IPS DF 6.9 (cell line): ENCODE measurements at regions not wholly inside any gene's neighbourhood (a gene's known extent, or its start where the extent isn't known, plus 50 kb on each side); places are given as distances from the start of the nearest gene placed in this dataset.
"Not testable (repeated sequence)": the region's sequence is repeated elsewhere in the genome, so short reads cannot be mapped to it uniquely, and the experiment has no call there.

ENCODE experiments used
- DNase-seq: peaks from one replicate; pipeline ENCODE4 v3.0.0-alpha.2; 2013; ENCODE audit warnings: low read depth, low spot score
- H3K27ac ChIP-seq: one replicate; pipeline ENCODE4 v1.5.1; 2013; ENCODE audit warnings: low read length, control low read depth
- H3K27me3 ChIP-seq: 2 replicates; pipeline ENCODE4 v1.6.1; 2013; ENCODE audit warnings: mild to moderate bottlenecking, low read length; ENCODE audit not compliant: control insufficient read depth, insufficient read depth
- H3K36me3 ChIP-seq: 2 replicates; pipeline ENCODE4 v1.6.1; 2013; ENCODE audit warnings: low read length; ENCODE audit not compliant: control insufficient read depth, insufficient read depth
- H3K4me1 ChIP-seq: 2 replicates; pipeline ENCODE4 v1.6.1; 2013; ENCODE audit warnings: low read length; ENCODE audit not compliant: control insufficient read depth, insufficient read depth
- H3K4me3 ChIP-seq: 2 replicates; pipeline ENCODE4 v1.5.1; 2013; ENCODE audit warnings: mild to moderate bottlenecking, low read length
- H3K9me3 ChIP-seq: 2 replicates; pipeline ENCODE4 v1.6.1; 2013; ENCODE audit warnings: low read length, inconsistent platforms; ENCODE audit not compliant: control insufficient read depth, insufficient read depth
- WGBS: extraction: QIAGEN DNeasy Blood & Tissue Kit; methylation state at CpG from one replicate; pipeline ENCODE4 v1.1.7; 2013; ENCODE audit warnings: mixed read lengths, missing lambda C conversion rate; ENCODE audit not compliant: insufficient read length, insufficient coverage; 5-methylcytosine and 5-hydroxymethylcytosine counted together

DNA sequence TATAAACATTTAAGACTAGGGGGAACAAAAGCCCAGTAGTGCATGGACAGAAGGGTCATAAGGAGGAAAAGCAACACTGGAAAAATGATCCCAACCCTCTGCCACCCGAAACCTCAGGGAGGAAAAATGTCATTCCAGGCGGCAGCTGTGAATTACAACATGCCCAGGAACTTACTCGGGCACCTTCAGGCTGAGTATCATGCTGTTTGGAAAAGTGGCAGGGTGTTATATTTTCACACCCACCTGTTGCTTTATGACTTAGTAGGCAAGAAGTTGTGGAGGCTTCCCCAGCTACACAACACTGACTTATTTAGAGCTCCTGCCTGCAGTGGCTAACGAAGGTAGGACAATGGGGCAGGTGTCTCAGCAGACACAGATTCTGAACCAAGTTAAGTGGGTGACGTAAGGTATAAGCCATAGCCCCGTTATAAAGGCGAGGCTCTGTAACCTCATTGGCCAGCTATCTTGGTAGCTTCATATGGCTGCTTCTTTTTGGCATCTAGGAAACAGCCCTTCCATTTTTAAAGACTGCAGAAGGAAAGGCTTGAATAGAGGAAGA lies 96.1 kb upstream of the IFNG-AS1 start:
- H3K27me3 ChIP-seq: no peaks in the 10 kb centered on the region
- no peak overlapping the region for H3K4me3 ChIP-seq
- WGBS: no CpG with 5 or more reads among the region's 7 CpGs
- H3K9me3 ChIP-seq: no peaks in the 10 kb centered on the region
- H3K36me3 ChIP-seq: no peaks in the 10 kb centered on the region
- DNase-seq: no peak
- H3K27ac ChIP-seq: no peak overlapping the region
- no peaks in the 10 kb centered on the region for H3K4me1 ChIP-seq

- not testable (repeated sequence) for H3K4me1 ChIP-seq, DNase-seq, H3K27me3 ChIP-seq, H3K27ac ChIP-seq, H3K4me3 ChIP-seq, H3K36me3 ChIP-seq, H3K9me3 ChIP-seq
- WGBS: no CpG with 5 or more reads among the region's 13 CpGs
These were observed 88.8 kb upstream of the IFNG-AS1 start for GRCh38 chr12:67900418-67900817.

GRCh38 chr12:67909091-67909531 lies 80.1 kb upstream of the IFNG-AS1 start:
- Histone ChIP-seq H3K36me3 (no peaks in the 10 kb centered on the region), H3K4me3 (no peak overlapping the region), H3K27ac (no peak overlapping the region), H3K9me3 (no peaks in the 10 kb centered on the region), H3K27me3 (no peaks in the 10 kb centered on the region), H3K4me1 (no peaks in the 10 kb centered on the region)
- no peak for DNase-seq
- WGBS: no CpG with 5 or more reads among the region's 4 CpGs

DNA sequence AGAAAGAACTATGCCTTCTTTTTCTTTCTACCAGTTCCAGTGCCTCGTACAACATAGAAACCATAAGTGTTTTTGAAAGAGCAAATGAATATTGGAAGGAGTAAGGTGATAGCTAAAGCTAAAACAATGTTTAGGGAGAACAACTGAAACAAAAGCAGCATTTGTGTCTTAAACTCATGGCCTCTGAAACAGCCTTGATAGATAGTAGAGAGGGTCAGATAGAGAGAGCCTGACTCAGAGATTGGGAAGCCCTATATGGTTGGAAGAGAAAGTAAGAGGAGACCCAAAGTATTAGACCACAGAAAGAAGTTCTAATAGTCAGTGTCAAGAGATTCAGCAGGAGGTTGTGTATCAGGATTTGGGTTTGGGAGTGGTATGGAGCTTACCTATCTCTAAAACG lies 79.6 kb upstream of the IFNG-AS1 start:
- DNase-seq: no peak
- Histone ChIP-seq H3K4me1 (no peaks in the 10 kb centered on the region), H3K36me3 (no peaks in the 10 kb centered on the region), H3K9me3 (no peaks in the 10 kb centered on the region), H3K4me3 (no peak overlapping the region), H3K27me3 (no peaks in the 10 kb centered on the region), H3K27ac (no peak overlapping the region)
- no CpG with 5 or more reads among the region's 2 CpGs for WGBS

DNA sequence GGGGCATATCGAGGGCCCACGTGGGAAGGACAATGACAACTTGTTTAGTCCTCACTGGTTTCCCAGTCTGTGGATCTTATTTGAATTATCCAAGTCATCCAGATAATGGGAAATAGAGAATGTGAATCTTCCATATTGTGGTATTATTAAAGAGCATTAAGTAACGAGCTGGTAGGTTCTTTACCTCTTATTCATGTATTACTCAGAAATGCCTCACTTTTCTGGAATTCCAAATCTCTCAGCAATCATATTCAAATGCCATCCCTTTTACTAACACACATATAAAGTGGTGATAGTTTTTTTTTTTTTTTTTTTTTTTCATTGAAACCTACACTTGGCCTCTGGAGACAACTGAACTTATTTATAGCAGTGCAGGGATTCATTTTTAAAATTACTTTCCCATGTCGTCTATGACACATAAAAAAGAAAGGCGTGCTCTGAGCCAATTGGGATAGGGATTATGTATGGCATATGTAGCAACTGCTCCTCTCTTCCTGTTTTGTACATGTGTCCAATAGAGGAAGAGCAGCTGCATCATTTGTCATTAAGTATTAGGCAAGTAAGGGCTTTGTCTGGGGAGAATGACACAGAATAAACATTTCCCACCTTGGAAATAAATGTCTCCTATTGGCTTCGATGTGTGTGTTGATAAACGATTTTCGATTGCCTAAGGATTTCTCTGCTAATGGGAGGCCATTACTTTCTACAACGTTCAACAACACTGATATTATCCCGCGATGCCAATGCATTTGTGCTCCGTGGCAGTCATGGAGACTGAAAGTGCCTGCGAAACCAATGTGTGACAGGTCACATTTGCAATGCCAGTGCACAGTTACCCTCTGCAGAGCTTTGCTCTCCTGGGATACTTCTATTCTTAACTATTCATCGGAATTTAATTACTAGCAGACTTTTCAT lies 78.6 kb upstream of the IFNG-AS1 start:
- no peak overlapping the region for H3K27ac ChIP-seq
- no peaks in the 10 kb centered on the region for H3K27me3 ChIP-seq
- no peak overlapping the region for H3K4me3 ChIP-seq
- no CpG with 5 or more reads among the region's 14 CpGs for WGBS
- no peaks in the 10 kb centered on the region for H3K9me3 ChIP-seq
- H3K36me3 ChIP-seq: no peaks in the 10 kb centered on the region
- no peak for DNase-seq
- no peaks in the 10 kb centered on the region for H3K4me1 ChIP-seq

GRCh38 chr12:67911275-67911600 lies 78.0 kb upstream of the IFNG-AS1 start:
- Histone ChIP-seq H3K4me3 (no peak overlapping the region), H3K4me1 (no peaks in the 10 kb centered on the region), H3K27ac (no peak overlapping the region), H3K36me3 (no peaks in the 10 kb centered on the region), H3K27me3 (no peaks in the 10 kb centered on the region), H3K9me3 (no peaks in the 10 kb centered on the region)
- no peak for DNase-seq
- WGBS: no CpG with 5 or more reads among the region's 5 CpGs

- no peaks in the 10 kb centered on the region for H3K36me3 ChIP-seq
- H3K4me3 ChIP-seq: no peak overlapping the region
- H3K27ac ChIP-seq: no peak overlapping the region
- no peaks in the 10 kb centered on the region for H3K4me1 ChIP-seq
- H3K9me3 ChIP-seq: no peaks in the 10 kb centered on the region
- no peaks in the 10 kb centered on the region for H3K27me3 ChIP-seq
- no peak for DNase-seq
- WGBS: no CpG with 5 or more reads among the region's 3 CpGs
These were observed 77.5 kb upstream of the IFNG-AS1 start for GRCh38 chr12:67911789-67912188.

DNA sequence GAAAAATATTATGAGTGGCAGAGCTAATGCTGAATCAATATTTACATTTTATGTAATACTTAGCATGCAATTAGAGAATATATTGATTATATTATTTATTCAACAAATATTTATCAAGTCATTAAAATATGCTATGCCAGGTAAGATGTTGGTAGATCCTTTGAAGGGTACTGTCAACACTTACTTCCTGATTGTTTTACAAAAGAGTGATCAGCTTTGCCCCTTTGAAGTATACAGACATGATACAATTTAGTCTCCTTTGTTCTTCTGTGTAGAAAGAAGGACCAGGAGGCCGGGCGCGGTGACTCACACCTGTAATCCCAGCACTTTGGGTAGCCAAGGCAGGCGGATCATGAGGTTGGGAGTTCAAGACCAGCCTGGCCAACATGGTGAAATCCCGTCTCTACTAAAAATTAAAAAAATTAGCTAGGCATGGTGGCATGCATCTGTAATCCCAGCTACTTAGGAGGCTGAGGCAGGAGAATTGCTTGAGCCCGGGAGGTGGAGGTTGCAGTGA lies 73.9 kb upstream of the IFNG-AS1 start:
- DNase-seq: no peak
- no peaks in the 10 kb centered on the region for H3K9me3 ChIP-seq
- no peaks in the 10 kb centered on the region for H3K27me3 ChIP-seq
- WGBS: no CpG with 5 or more reads among the region's 6 CpGs
- H3K4me1 ChIP-seq: no peaks in the 10 kb centered on the region
- H3K27ac ChIP-seq: no peak overlapping the region
- no peak overlapping the region for H3K4me3 ChIP-seq
- H3K36me3 ChIP-seq: no peaks in the 10 kb centered on the region

GRCh38 chr12:67916266-67916970 lies 72.8 kb upstream of the IFNG-AS1 start:
- Histone ChIP-seq H3K27me3 (no peaks in the 10 kb centered on the region), H3K27ac (no peak overlapping the region), H3K9me3 (no peaks in the 10 kb centered on the region), H3K4me3 (no peak overlapping the region), H3K4me1 (no peaks in the 10 kb centered on the region), H3K36me3 (no peaks in the 10 kb centered on the region)
- WGBS: no CpG with 5 or more reads among the region's 5 CpGs
- DNase-seq: no peak

DNA sequence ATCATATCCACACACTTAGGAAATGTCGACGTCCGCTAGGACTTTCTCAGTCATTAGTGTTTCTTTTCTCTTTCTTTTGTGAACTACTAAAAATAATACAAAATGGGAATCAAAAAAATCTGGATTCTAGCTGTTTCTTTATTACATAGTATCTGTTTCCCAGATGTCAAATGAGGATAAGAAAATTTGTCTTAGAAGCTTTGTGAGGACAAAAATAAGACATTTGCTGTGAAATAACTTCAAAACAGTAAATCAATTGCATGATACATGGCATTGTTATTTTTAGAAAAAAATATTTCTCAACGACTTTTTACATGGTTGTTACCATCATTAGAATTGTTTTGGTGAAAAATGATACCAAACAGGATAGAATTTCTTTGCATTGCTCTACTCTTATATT lies 71.4 kb upstream of the IFNG-AS1 start:
- Histone ChIP-seq H3K4me3 (no peak overlapping the region), H3K9me3 (no peaks in the 10 kb centered on the region), H3K27ac (no peak overlapping the region), H3K4me1 (no peaks in the 10 kb centered on the region), H3K36me3 (no peaks in the 10 kb centered on the region), H3K27me3 (no peaks in the 10 kb centered on the region)
- no peak for DNase-seq
- no CpG with 5 or more reads among the region's 4 CpGs for WGBS
